ENCODE measurements at regions not wholly inside any gene's neighbourhood (a gene's known extent, or its start where the extent isn't known, plus 50 kb on each side); places are given as distances from the start of the nearest gene placed in this dataset.
"Not testable (repeated sequence)": the region's sequence is repeated elsewhere in the genome, so short reads cannot be mapped to it uniquely, and the experiment has no call there.

GRCh38 chr12:11980115-11980514 is 90.6 kb upstream of the BCL2L14 start:
- no peak for DNase-seq

- peak; percentile 29 to 38 for DNase-seq
Observed at GRCh38 chr12:11981121-11981733, 89.5 kb upstream of the BCL2L14 start.

DNA sequence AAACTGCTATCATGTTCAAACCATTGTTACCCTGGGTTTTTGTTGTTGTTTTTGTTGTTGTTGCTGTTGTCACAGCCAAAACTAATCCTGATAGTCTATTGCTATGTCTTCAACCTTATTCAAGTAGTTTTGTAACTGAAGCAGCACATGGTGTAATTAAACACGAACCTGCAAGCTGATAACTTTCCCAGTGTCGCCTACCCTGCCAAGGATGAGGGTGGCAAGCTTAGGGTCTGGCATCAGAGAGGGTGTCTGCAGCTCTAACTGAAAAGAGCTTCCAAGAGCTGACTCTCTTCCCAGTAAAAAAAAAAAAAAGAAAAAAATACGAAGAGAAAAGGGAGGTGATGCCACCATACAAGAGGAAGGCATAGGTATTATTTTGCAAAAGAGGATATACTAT is 86.3 kb upstream of the BCL2L14 start:
- DNase-seq = no peak

GRCh38 chr12:11986165-11986564 is 84.6 kb upstream of the BCL2L14 start:
- no peak for DNase-seq

- DNase-seq = no peak
Observed at GRCh38 chr12:11987901-11988300, 82.8 kb upstream of the BCL2L14 start.

GRCh38 chr12:11991604-11992003 is 79.1 kb upstream of the BCL2L14 start:
- DNase-seq = no peak

- DNase-seq = no peak
Observed at GRCh38 chr12:11992515-11992914, 78.2 kb upstream of the BCL2L14 start.

- peak; percentile 31 to 32 for DNase-seq
Observed at GRCh38 chr12:11998307-11998943, 72.3 kb upstream of the BCL2L14 start.

DNA sequence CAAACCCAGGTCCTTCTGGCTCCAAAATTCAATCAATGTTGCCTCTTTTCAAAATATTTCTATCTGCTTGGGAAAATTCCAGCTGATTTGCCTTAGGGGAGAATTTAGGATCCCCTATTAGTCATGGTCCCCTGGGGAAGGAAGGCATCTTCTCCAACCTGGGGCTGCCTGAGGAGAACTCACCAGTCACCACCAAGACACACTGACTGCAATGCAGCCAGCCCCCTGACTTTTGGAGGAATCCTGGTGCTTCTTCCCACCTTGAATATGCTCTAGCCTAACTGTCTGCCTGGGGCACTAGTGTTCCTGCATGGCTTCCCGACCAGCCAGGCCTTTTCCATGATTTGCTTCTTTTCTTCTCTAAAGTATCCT is 71.8 kb upstream of the BCL2L14 start:
- DNase-seq = no peak

- no peak for DNase-seq
Observed at GRCh38 chr12:12003609-12004008, 67.1 kb upstream of the BCL2L14 start.

- no peak for DNase-seq
Observed at GRCh38 chr12:12004524-12004923, 66.2 kb upstream of the BCL2L14 start.

DNA sequence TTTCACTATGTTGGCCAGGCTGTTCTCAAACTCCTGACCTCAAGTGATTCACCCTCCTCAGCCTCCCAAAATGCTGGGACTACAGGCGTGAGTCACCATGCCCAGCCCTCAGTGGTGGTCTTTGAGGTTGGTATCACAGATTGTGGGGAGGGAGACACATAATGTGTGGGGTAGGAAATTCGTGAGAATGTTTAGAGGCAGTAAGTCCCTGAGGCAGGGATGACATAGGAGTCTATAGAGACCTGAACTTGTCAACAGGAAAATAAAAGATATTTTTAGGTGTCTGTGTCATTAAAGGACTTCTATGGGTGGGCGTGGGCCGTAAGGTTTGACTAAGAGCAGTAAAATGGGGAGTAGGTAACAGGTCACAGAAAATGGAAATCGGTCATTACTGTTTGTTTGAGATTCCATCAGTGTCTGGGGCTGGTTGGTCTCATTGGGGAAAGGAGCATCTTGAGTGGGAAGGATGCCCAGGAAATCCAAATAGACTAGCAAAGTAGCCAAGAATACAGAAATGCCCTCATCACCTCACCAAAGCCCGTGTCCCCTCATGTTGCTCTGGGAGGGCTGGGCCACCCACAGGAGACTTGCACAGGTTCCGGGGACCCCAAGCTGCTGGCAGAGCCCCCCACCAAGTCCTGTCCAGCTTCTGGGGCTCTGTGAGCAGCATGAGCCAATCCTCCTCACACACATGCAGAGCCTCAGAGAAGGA is 63.6 kb upstream of the BCL2L14 start:
- peak; percentile 69 to 79 for DNase-seq

DNA sequence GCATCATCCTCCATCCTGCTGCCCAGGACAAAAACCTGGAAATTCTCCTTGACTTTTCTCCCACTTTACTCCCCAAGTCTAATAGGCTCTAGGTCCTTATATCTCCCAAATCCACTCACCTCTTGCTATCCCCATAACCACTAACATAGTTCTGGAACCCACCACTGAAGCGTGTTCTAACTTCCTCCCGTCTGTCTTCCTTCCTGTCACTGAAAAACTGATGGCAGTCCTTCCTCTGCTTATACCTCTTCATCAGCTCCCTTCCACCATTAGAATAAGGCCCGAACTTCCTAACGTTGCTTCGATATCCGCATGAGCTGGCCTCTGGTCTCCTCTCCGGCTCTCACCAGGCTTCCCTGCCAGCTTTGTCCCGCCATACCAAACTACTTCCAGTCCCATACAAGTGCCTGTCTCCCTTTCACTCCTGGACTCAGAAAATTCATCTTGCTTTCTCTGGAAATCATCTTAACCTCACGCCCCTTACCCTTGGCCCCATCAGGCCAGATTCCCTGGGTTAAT is 63.0 kb upstream of the BCL2L14 start:
- no peak for DNase-seq

GRCh38 chr12:12008232-12008850 is 62.4 kb upstream of the BCL2L14 start:
- peak; percentile 35 to 45 for DNase-seq

GRCh38 chr12:12008931-12009611 is 61.7 kb upstream of the BCL2L14 start:
- DNase-seq = peak; percentile 61 to 64

DNA sequence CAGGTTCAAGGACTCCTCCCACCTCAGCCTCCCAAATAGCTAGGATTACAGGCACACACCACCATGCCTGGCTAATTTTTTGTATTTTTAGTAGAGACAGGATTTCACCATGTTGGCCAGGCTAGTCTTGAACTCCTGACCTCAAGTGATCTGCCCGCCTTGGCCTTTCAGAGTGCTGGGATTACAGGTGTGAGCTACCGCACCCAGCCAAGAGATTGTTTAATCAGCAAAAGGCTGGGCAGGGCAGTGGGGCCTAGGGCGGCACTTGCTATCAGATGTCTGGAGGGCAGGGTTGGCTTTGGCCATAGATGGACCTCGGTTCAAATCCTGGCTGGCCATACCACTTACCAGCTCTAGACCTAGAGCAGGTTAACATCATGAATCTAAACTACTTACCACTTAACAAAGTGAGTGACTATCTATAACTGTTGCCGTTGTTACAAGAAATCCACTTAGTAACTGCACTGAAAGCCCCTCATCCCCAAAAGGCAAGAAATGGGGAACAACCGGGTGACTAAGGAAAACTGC is 60.9 kb upstream of the BCL2L14 start:
- not testable (repeated sequence) for DNase-seq

GRCh38 chr12:12010277-12011039 is 60.3 kb upstream of the BCL2L14 start:
- DNase-seq = peak; percentile 41 to 62

DNA sequence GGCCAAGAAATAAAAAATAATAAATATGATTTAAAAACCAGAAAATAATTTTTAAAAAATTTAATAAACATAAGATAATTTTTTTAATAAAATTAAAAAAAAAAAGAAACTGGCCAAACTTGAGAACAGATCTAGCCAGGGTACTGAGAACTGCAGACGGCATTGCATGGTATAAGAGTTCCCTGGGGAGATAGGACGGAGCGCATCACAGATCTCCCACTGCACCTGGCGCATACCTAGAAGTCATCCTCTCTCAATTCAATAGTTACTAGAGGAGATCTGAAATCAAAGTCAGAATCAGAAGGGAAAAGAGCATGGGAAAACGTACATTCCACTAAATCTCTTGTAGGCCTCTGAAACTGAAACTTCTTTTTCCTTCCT is 58.9 kb upstream of the BCL2L14 start:
- no peak for DNase-seq

- no peak for DNase-seq
Observed at GRCh38 chr12:12015073-12015685, 55.6 kb upstream of the BCL2L14 start.

- DNase-seq = peak; percentile 24 to 36
Observed at GRCh38 chr12:12016284-12017100, 54.2 kb upstream of the BCL2L14 start.
